ENCODE measurements at regions not wholly inside any gene's neighbourhood (a gene's known extent, or its start where the extent isn't known, plus 50 kb on each side); places are given as distances from the start of the nearest gene placed in this dataset.

DNA sequence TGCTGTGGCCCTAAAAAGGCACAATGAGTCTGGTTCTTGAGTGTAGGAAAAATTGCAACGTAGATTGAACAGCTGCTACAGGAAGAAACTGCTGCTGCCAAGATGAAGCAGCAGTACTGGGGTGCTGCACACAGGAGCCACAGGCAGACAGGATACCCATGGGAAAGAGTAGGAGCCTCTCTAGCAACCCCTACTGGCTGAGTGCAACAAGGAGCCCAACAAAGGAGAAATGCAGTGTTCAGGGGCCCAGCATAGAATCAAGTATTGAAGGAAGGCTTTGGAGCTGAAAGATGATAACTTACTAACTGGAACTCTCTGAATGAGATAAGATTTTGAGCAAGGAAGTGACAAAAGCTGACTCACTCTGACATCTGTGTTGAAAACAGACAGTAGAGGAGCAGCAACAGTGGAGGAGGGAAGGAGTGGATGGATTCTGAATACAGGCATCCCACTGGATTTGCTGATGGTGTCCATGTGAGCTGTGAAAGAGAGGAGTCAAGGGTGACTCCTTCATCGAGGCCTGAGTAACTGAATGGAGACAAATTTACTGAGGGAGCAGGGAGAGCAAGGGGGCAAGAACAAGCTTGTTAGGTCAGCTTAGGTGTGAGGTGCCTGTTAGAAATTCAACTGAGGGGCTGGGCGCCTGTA, 534.7 kb upstream of the JARID2 start:
- DNase-seq (no peak), ATAC-seq (peak in 2 of 4 donors; percentile 30 to 31)
- no peaks in the 10 kb centered on the region for H3K36me3 ChIP-seq (ENCODE audit: insufficient read depth in 1 of 2, low read depth in 1 of 2)
- H3K27me3 ChIP-seq (ENCODE audit: insufficient read depth in 3 of 3, low read length in 2 of 3): no peaks in the 10 kb centered on the region
- no peaks in the 10 kb centered on the region for H3K9me3 ChIP-seq
- H3K4me1 ChIP-seq: peaks cover 13% of the 10 kb centered on the region
- WGBS, 3 donors: 73 to 81% (median 76%) methylated on average over 3 of the region's 3 CpGs
- TF ChIP-seq, protein P1, sequence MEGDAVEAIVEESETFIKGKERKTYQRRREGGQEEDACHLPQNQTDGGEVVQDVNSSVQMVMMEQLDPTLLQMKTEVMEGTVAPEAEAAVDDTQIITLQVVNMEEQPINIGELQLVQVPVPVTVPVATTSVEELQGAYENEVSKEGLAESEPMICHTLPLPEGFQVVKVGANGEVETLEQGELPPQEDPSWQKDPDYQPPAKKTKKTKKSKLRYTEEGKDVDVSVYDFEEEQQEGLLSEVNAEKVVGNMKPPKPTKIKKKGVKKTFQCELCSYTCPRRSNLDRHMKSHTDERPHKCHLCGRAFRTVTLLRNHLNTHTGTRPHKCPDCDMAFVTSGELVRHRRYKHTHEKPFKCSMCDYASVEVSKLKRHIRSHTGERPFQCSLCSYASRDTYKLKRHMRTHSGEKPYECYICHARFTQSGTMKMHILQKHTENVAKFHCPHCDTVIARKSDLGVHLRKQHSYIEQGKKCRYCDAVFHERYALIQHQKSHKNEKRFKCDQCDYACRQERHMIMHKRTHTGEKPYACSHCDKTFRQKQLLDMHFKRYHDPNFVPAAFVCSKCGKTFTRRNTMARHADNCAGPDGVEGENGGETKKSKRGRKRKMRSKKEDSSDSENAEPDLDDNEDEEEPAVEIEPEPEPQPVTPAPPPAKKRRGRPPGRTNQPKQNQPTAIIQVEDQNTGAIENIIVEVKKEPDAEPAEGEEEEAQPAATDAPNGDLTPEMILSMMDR (IDR thresholded peaks at IDR 0.05): peak; percentile 40
- H3K4me3 ChIP-seq: no peak overlapping the region
- intact Hi-C loops (cut with DNase I): no loop called here
- H3K27ac ChIP-seq: no peak overlapping the region

DNA sequence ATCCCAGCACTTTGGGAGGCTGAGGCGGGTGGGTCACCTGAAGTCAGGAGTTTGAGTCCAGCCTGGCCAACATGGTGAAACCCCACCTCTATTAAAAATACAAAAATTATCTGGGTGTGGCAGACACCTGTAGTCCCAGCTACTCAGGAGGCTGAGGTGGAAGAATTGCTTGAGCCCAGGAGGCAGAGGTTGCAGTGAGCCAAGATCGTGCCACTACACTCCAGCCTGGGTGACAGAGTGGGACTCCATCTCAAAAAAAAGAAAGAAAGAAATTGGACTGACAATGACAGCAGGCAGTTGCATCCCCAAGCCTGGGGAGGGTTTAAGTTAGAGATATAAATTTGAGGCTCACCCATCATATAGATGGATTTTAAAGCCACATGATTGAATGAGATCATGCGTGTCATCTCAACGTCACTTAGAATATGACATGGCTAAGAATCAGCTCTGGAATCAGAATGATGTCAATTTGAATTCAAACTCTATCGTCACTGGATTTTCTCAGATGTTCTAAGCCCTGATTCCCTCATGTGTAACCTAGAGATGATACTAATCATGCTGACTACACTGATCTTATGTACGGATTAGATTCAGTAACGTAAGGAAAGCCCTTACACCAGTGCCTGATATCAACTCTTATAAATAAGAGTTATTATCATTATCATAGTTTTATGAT, 534.0 kb upstream of the JARID2 start:
- 87 to 97% (median 89%) methylated on average over 7 of the region's 7 CpGs for WGBS, 3 donors
- no peaks in the 10 kb centered on the region for H3K36me3 ChIP-seq (ENCODE audit: insufficient read depth in 1 of 2, low read depth in 1 of 2)
- no peaks in the 10 kb centered on the region for H3K27me3 ChIP-seq (ENCODE audit: insufficient read depth in 3 of 3, low read length in 2 of 3)
- peaks cover 13% of the 10 kb centered on the region for H3K4me1 ChIP-seq
- intact Hi-C loops (cut with DNase I): no loop called here
- ATAC-seq (no peak), DNase-seq (no peak)
- TF ChIP-seq, protein P1 (IDR thresholded peaks at IDR 0.05): no peak
- no peak overlapping the region for H3K27ac ChIP-seq
- no peaks in the 10 kb centered on the region for H3K9me3 ChIP-seq
- H3K4me3 ChIP-seq: no peak overlapping the region

DNA sequence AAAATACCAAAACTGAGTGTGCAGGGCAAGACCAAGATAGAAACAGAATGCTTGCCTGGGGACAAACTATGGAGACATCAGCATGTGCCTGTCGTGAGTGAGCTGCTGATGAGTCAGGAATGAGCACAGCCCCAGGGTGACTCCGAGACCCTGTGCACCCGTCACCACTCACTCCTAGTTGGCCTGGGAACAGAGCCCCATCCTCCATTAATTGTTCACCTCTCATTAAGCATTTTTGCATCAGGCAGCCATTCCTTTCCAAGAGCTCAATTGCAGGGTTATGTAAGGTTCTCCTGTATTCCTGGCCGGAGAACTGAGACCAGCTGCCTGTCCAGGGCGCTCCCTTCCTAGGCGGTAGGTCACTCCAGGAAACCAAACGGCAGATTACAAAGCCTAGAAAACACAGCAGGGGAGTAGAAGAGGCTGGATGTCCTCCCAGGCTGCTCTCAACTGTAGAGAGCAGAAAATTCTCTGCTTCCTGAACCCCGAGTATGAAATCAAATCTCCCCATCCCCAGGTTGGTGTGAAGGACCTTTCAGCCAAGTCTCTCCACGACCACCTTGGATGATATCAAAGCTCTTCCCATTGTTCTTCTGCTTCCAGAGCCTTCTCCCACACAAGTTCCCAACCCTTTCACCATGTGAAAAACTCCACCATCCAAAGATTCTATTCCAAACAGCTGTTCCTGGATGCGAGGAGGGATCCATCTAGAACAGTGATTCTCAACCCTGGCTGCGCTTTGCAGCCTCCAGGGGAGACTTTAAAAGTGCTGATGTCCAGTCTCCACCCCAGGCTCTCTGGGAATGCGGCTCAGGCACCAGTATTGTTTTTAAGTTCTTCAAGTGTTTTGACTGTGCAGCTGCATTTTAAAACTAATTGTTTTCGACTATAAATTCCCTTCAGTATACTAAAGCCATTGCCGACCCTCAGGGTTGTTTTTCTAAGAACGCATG, 532.6 kb upstream of the JARID2 start:
- 27 to 32% (median 30%) methylated on average over 15 of the region's 15 CpGs for WGBS, 3 donors
- intact Hi-C loops (cut with DNase I): no loop called here

DNA sequence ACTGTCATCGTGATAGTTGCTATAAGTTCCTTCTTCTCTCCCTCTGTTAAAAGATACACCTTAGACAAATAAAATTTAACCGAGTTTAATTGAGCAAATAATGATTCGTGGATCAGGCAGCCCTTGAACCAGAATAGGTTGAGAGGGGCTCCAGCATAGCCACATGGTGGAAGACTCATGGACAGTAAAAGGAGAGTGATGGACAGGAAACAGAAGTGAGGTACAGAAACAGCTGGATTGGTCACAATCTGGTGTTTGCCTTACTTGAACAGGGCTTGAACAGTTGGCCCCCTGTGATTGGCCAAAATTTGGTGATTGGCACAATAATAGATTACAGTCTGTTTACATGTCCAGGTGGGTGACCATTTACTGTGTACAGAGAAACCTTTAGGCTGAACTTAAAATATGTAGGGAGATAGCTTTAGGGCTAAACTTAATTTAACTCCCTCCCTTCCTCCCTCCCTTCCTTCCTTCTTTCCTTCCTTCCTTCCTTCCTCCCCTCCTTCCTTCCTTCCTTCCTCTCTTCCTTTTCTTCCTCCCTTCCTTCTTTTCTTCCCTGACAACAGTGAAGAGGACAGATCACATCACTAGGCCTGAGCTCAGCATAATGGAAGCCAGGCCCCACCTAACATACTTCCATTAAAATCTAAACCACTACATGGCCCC, 531.8 kb upstream of the JARID2 start:
- whole genome bisulfite sequencing, 3 donors: 78 to 84% (median 83%) methylated on average over 3 of the region's 3 CpGs
- no peak for ATAC-seq
- TF ChIP-seq, protein P1 (IDR thresholded peaks at IDR 0.05): no peak
- Histone ChIP-seq H3K36me3 (ENCODE audit: insufficient read depth in 1 of 2, low read depth in 1 of 2) (no peaks in the 10 kb centered on the region), H3K4me3 (no peak overlapping the region), H3K27ac (no peak overlapping the region), H3K4me1 (peaks cover 13% of the 10 kb centered on the region), H3K27me3 (ENCODE audit: insufficient read depth in 3 of 3, low read length in 2 of 3) (no peaks in the 10 kb centered on the region), H3K9me3 (no peaks in the 10 kb centered on the region)
- no peak for DNase-seq
- intact Hi-C loops (cut with DNase I): no loop called here

More for the DNA sequence above, 532.6 kb upstream of the JARID2 start:
- Histone ChIP-seq H3K27me3 (ENCODE audit: insufficient read depth in 3 of 3, low read length in 2 of 3) (no peaks in the 10 kb centered on the region), H3K9me3 (no peaks in the 10 kb centered on the region), H3K4me1 (peaks cover 13% of the 10 kb centered on the region), H3K27ac (peak overlapping the region; percentile 16), H3K36me3 (ENCODE audit: insufficient read depth in 1 of 2, low read depth in 1 of 2) (no peaks in the 10 kb centered on the region), H3K4me3 (no peak overlapping the region)
- DNase-seq (peak; percentile 64 to 65), ATAC-seq (peak; percentile 83 to 95 (median 94))
- TF ChIP-seq, protein P1 (IDR thresholded peaks at IDR 0.05): no peak
